Cerebellar cortex (tissue), 1 donor: ENCODE measurements at regions not wholly inside any gene's neighbourhood (a gene's known extent, or its start where the extent isn't known, plus 50 kb on each side); places are given as distances from the start of the nearest gene placed in this dataset.
"Not testable (repeated sequence)": the region's sequence is repeated elsewhere in the genome, so short reads cannot be mapped to it uniquely, and the experiment has no call there.

ENCODE experiments used
- DNase-seq: peaks from one replicate; pipeline ENCODE4 v3.0.0-alpha.2; 2015; ENCODE audit warnings: low spot score

- DNase-seq, result no peak
Observed at GRCh38 chr7:115649429-115649828, 381.1 kb downstream of the TFEC start.

DNA sequence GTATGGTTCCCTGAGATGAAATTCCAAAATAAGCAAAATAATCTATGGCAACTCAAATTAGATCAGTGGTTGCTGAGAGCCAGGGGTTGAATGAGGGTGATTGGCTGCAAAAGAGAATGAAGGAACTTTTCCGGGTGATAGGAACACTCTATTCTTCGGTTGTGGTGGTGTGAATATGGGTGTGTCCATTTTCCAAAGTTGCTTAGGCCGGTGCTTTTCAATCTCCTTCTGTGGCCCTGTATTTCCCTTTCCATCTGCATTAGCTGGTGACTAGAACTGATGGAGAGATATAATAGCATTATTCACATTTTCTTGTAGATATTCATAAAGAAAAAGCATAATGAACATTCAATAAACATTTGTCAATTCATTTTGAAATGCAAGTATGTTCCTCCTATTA is 382.9 kb downstream of the TFEC start:
- DNase-seq, result no peak

DNA sequence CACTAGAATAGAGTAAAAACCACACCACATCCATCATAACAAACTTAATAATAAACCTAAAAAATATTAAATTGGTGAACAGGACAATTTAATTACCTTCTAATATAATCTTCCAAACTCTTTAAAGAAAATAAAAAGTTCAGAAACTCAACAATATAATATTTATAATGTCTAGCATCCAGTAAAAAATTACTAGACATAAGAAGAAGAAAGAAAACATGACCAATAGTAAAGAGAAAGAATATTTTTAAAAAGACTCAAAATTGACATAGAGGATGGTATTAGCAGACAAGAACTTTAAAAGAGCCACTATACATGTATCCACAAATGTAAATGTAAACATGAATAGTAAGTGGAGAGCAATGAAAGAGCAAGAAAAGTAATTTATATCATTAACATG is 388.4 kb downstream of the TFEC start:
- DNase-seq, result no peak

DNA sequence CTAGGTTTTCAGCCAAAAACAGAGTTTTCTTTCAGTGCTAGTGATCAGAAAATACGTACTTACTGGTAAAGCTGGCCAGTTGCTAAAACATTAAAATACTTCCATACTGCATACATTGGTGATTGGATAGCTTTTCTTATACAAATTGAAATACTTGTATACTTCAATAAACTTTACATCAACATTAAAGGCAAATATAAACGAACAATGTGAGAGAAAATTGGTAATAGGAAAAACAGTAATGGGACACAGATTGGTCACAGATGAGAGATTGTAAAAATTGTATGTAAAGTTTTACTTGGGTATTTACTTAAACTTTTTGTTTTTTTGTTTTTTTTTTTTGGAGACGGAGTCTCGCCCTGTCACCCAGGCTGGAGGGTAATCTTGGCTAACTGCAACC is 391.7 kb downstream of the TFEC start:
- no peak for DNase-seq

DNA sequence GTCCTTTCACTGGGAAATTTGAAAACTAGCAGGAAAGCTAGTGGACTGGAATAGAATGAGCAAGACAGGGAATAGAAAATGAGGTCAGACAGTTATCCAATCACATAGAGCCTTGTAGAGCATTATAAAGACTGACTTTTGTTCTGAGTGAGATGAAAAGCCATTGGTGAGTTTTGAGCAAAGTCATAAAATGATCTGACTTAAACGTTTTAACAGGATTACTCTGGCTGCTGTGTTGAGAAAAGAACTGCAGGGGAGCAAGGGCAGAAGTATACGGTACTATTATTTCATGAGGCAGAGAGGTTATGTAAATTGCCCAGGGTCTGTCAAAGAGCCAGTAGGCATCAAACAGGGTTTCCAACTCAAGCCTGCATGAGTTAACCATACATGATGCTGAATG is 393.4 kb downstream of the TFEC start:
- DNase-seq, result no peak

- no peak for DNase-seq
Observed at GRCh38 chr7:115635876-115636275, 394.7 kb downstream of the TFEC start.

DNA sequence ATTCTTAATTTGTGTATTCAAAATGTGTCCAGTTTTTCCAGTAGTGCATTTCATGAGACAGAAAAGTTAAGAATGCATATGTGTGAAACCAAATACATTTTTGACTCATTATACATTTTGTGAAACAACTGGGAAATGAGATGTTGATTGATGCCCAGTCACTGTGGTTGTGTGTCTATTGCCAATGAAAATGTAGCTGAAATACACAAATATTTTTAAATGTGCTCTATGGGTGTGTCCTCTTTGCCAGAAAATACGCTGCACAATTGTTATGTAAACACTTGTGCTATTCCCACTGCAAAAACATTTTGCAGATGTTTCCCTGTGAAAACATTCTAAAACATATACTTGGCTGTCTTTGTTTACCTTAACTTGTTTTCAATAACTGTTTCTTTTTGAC is 395.2 kb downstream of the TFEC start:
- no peak for DNase-seq

DNA sequence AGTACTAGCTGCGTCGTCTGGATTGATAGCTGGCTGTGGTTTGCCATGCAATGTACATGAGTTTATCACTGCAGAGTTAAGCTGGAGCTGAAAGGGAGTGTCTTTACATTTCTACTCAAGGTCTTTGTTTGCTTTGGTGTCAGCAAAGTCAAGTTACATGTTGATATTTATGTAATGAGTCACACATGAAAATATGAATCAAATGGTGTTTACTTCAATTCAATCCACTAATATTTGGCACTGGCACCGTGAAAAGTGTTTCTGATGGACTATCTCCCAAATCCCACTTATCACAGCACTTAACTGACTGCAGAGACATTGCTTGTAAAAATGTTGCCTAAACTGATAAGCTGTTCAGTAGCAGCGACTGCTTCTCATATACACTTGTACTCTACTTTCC is 395.9 kb downstream of the TFEC start:
- DNase-seq, result no peak

DNA sequence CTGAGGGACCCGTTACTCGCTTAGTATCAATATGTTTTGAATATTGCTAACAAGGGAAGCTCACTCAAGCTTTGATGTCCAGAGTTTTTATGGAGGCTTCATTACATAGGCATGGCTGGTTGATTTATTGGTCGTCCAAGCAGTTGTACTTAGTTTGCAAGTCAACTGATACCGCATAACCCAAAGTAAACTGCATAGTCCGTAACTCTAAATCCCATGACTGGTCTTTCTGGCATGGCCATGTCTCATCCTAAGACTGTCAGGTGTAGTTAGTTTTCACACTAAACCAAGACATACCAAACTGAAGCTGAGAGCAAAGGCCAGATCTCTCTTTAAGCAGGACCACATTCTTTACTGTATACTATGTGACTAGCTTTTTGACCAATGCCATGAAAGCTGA is 397.9 kb downstream of the TFEC start:
- no peak for DNase-seq

DNA sequence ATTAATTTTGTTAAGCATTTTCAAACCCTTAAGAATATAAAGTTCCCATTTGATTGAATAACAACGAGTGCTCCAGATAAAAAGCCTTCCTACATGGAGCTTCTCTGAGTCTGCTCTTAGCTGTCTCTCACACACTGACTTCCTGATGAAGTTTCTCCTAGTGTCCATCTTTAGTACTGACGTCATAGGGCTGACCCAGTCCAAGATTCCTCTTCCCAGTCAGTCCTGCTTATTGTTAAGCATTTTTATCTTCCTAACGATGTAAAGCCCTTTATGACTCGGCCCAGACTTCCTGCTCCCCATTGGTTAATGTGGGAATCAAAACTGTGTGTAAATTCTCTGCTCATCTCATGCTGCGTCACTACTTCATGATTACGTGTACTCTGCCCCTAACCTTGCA is 398.8 kb downstream of the TFEC start:
- DNase-seq, result no peak

GRCh38 chr7:115630049-115630448 is 400.5 kb downstream of the TFEC start:
- no peak for DNase-seq

- no peak for DNase-seq
Observed at GRCh38 chr7:115618676-115619075, 411.9 kb downstream of the TFEC start.

DNA sequence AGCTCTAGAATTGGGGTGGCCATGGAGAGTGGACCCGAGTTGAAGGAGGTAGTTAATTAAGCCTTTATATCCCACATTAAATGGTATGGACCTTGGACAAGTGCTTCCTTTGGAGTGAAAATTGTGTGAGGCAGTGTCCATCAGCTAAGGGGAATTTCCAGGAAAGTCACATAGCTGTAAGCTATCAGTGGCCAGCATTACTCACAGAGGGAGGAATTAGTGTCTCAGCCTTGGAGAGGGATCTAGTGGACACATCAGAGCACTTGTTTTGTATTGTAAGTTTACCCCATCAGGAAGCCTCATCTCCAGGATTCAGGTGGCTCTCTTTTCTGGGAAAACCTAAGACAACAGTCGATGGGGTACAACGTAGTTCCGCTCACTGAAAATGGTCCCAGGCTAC is 416.7 kb downstream of the TFEC start:
- DNase-seq, result no peak

DNA sequence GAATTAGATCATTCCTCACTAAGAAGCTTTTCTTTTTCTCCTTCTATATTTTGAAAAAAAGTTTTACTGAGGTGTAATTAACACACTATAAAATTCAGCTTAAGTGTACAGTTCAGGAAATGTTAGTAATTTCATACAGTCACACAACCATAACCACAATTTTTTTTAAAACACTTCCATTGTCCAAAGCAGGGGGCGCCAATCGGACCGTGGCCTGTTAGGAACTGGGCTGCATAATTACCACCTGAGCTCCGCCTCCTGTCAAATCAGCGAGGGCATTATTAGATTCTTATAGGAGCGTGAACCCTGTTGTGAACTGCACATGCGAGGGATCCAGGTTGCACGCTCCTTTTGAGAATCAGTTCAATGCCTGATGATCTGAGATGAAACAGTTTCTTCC is 427.1 kb downstream of the TFEC start:
- DNase-seq, result no peak

DNA sequence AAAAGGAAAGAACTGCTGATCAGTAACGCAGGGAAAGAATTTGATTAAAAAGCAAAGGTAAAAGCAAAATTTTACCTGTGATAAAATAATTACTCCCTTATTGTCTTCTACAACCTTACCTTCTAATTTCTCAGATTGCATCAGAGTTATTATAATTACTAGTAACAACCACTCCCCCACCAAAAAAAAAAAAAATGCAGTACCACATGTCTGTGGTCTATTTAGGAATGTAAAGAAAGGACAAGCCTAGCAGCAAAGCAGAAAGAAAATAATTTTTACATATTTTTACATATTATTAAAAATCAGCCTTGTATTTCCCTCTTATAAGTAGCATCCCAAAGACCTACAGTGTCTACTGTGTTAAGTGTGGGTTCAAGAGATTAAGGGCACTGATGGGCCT is 430.4 kb downstream of the TFEC start:
- DNase-seq, result no peak

GRCh38 chr7:115599184-115599583 is 431.4 kb downstream of the TFEC start:
- DNase-seq, result not testable (repeated sequence)

- DNase-seq, result not testable (repeated sequence)
Observed at GRCh38 chr7:115597220-115597619, 433.3 kb downstream of the TFEC start.

DNA sequence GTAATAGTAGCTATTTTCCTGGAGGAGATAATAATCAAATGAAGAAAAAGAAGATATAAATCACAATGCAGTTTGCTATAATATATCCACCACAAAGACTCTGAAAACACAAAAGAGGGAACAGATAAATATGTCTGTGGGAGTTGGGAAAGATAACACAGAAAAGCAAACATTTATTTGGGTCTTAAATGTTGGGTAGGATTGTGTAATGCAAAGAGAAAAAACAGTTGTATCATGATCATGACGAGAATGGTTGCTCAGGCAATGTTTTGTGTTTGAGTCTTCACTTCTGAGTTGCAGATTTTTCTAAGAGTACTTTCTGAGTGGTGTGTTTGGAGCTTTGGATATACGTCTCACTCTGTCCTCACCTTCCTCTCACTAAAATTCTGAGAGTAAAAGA is 437.5 kb downstream of the TFEC start:
- no peak for DNase-seq

DNA sequence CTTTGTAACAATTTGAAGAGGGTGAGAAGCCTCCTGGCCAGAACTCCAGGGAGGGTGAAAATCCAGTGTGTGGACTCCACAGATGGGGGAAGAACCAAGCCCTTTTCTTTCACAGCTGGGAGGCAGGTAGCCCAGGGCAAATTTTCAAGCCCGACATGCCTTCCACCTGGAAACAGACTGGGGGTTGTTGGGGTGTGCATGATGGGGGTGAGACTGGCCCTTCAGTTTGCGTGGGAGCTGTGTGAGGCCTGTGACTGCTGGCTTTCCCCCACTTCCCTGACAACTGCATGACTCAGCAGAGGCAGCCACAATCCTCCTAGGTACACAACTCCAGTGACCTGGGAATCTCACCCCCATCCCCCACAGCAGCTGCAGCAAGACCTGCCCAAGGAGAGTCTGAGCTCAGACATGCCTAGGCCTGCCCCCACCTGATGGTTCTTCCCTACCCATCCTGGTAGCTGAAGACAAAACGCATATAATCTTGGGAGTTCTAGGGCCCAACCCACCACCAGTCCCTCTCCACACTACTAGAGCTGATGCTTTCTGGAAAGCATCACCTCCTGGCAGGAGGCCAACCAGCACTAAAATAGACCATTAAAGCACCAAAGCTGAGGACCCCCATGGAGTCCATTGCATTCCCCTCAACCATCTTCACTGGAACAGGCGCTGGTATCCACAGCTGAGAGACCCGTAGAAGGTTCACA is 445.4 kb downstream of the TFEC start:
- no peak for DNase-seq

- DNase-seq, result no peak
Observed at GRCh38 chr7:115582956-115583355, 447.6 kb downstream of the TFEC start.

DNA sequence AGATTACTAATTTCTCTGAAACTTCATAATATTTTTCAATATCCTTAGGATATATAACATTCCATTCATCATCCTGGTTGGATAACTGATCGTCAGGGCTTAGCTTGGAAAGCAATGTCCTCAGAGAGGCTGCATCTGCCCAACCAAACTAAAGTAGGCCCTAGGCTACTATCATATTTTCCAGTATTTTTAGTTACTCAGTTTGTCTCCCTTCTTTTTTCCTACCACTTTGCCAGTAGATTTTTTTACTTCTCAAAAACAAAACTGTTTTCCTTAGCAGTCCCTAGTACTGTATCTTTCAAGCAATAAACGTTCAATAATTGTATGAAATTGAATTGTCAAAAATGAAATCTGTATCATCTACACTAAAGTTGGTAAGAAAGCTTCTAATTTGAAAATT is 452.0 kb downstream of the TFEC start:
- DNase-seq, result no peak

DNA sequence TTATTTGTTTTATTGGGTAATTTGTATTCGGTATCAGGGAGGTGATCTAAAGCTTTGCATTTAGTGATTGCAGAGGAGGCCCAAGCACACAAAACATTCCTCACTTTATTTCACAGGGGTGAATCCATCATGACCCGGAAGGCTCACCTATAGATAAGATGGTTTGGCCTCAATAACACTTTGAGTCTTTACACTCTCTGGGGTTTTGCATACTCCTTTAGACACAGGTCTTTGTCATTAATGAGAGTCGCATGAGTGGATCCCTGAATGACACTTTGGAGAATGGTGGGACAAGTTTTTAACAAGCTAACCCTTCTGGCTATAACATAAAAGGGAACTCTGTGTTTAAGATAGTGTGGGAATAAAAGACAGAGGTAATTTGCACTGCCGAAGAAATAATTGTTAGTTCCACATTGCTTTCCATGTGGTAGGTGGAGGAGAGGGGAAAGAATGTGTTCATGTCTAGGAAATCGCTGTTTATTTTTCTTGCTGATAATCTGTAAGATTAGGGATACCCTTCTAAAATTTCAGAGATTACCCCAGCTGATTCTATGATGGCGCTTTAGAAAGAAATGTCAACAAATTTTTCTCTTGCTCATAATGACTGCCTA is 455.8 kb downstream of the TFEC start:
- DNase-seq, result no peak

- no peak for DNase-seq
Observed at GRCh38 chr7:115572111-115572510, 458.5 kb downstream of the TFEC start.
